ENCODE measurements at regions not wholly inside any gene's neighbourhood (a gene's known extent, or its start where the extent isn't known, plus 50 kb on each side); places are given as distances from the start of the nearest gene placed in this dataset. TPM values are rescaled to one million over a fixed set of nuclear protein-coding genes. Genes with fewer than 3 reads are reported as not detected.

DNA sequence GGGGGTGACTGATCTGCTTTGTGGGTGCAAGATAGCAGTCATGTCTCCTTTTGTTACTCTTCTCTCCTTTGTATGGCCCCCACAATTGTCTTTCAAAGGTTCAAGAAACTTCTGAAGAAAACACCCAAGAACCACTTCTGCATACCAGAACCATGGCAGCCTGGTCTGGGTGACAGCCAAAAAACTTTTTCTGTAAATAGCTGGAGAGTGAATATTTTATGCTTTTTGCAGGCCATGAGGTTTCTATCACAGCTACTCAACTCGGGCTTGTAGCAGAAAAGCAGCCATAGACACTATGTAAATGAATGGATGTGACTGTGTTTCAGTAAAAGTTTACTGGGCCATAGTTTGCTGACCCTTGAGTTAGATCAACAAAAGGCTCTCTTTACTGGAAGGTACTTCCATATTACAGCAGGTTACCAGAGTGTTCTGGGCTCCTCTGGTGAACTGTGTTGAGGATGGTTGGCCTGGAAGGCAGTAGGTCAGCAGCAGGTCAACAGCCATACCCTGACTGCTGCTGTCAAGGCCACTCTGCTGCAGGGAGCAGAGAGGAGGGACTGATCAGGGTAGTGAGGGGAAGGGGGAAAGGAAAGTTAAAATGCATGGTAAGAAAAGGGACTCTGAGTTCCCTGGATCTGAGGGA lies 116.4 kb downstream of the GDAP2 start:
- Histone ChIP-seq H3K4me3 (no peak overlapping the region), H3K4me2 (ENCODE audit: insufficient read depth, low read length) (no peak overlapping the region), H3K9me3 (replicated peaks; ENCODE audit: control insufficient read depth, insufficient read depth, low read depth, low read length) (no peaks in the 10 kb centered on the region), H3K36me3 (ENCODE audit: control insufficient read depth, insufficient read depth, low read length) (no peaks in the 10 kb centered on the region), H3K79me2 (ENCODE audit: control insufficient read depth, insufficient read depth, low read length) (no peaks in the 10 kb centered on the region), H3K9ac (ENCODE audit: insufficient read depth in 1 of 2, low read depth in 2 of 2, low read length in 2 of 2) (no peak overlapping the region), H3K27ac (ENCODE audit: extremely low read depth, low read depth, low read length) (no peak overlapping the region), H3K4me1 (replicated peaks in 1 of 2; ENCODE audit: control insufficient read depth in 2 of 2, insufficient read depth in 2 of 2, low read length in 2 of 2) (no peaks in the 10 kb centered on the region), H3K27me3 (ENCODE audit: control insufficient read depth in 2 of 2, insufficient read depth in 2 of 2, low read length in 2 of 2) (peaks cover 0 to 11% of the 10 kb centered on the region in 2 experiments; a peak in 1 of 5 replicates), H4K20me1 (replicated peaks; ENCODE audit: control insufficient read depth, insufficient read depth, low read length) (no peaks in the 10 kb centered on the region), H3K9me1 (ENCODE audit: control insufficient read depth, insufficient read depth, low read length) (no peaks in the 10 kb centered on the region), H2AFZ (ENCODE audit: low read depth, low read length) (no peak overlapping the region)
- ChIA-PET CTCF (ENCODE audit: low intra/inter-chr PET ratio) (no interaction called here), POLR2A (interaction anchor here (0.5 to 0.6 kb wide), 2 partner anchors 11 to 16 kb away, joined by 3 read pairs; no protein-coding TSS in a partner anchor)
- intact Hi-C loops (cut with micrococcal nuclease) (loop anchor here (10.0 kb wide), 1 partner anchor 262 kb away; no protein-coding TSS in a partner anchor), in situ Hi-C loops (cut with MboI) (no loop called here)
- FAIRE-seq (no peak), ATAC-seq (no peak), DNase-seq (ENCODE audit: extremely low read depth in 1 of 4, low spot score in 3 of 4) (no peak)
- no TSS peak for BruUV-seq (replicated peaks)
- TF ChIP-seq ZNF668 (CRISPR knock-in tag; IDR thresholded peaks at IDR 0.05) (no peak), JUNB (CRISPR knock-in tag; conservative IDR thresholded peaks at IDR 0.05) (no peak), ETS2 (tag; IDR thresholded peaks at IDR 0.05; ENCODE audit: borderline replicate concordance, poor library complexity, severe bottlenecking) (no peak), MIER1 (IDR thresholded peaks at IDR 0.05; ENCODE audit: low read depth) (no peak), STAT5A (IDR thresholded peaks at IDR 0.05; ENCODE audit: borderline replicate concordance, low read length) (no peak), XRCC3 (IDR thresholded peaks at IDR 0.05) (no peak), MTA2 (IDR thresholded peaks at IDR 0.05; ENCODE audit: low read depth) (no peak), MTF1 (CRISPR knock-in tag; IDR thresholded peaks at IDR 0.05; ENCODE audit: borderline replicate concordance) (no peak), ZNF778 (CRISPR knock-in tag; IDR thresholded peaks at IDR 0.05) (no peak)
- TF ChIP-seq, protein P1, sequence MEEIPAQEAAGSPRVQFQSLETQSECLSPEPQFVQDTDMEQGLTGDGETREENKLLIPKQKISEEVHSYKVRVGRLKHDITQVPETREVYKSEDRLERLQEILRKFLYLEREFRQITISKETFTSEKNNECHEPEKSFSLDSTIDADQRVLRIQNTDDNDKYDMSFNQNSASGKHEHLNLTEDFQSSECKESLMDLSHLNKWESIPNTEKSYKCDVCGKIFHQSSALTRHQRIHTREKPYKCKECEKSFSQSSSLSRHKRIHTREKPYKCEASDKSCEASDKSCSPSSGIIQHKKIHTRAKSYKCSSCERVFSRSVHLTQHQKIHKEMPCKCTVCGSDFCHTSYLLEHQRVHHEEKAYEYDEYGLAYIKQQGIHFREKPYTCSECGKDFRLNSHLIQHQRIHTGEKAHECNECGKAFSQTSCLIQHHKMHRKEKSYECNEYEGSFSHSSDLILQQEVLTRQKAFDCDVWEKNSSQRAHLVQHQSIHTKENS (CRISPR knock-in tag; IDR thresholded peaks at IDR 0.05), result no peak
- TF ChIP-seq, protein P2, sequence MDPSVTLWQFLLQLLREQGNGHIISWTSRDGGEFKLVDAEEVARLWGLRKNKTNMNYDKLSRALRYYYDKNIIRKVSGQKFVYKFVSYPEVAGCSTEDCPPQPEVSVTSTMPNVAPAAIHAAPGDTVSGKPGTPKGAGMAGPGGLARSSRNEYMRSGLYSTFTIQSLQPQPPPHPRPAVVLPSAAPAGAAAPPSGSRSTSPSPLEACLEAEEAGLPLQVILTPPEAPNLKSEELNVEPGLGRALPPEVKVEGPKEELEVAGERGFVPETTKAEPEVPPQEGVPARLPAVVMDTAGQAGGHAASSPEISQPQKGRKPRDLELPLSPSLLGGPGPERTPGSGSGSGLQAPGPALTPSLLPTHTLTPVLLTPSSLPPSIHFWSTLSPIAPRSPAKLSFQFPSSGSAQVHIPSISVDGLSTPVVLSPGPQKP (CRISPR knock-in tag; IDR thresholded peaks at IDR 0.05), result no peak
- WGBS (ENCODE audit: insufficient coverage, low coverage, missing lambda C conversion rate), result 0% methylated on average over 1 of the region's 1 CpG

Small RNAs in the stretch of these regions (small RNA-seq; reads per million reads assigned to genes)
- gene AL390877.1, result not detected
- not detected for gene RF00561
